Fibroblast of lung (primary cell): ENCODE measurements at regions not wholly inside any gene's neighbourhood (a gene's known extent, or its start where the extent isn't known, plus 50 kb on each side); places are given as distances from the start of the nearest gene placed in this dataset.

Source experiments
- EZH2 ChIP-seq: IDR thresholded peaks from 2 replicates; pipeline ENCODE4 v1.5.1; 2012; ENCODE audit warnings: low read length, control low read depth, mild to moderate bottlenecking; ENCODE audit errors: missing control alignments
- TF ChIP-seq, protein P1 (sequence below), 2 donors: IDR thresholded peaks in 1 of 2; conservative IDR thresholded peaks in 1 of 2; 1 replicate in 1 of 2; 2 replicates in 1 of 2; pipeline ENCODE4 v1.5.1; 2011 to 2012; ENCODE audit warnings: low read length in 2 of 2, control low read depth in 1 of 2, inconsistent platforms in 1 of 2, low read depth in 1 of 2, mild to moderate bottlenecking in 1 of 2

DNA sequence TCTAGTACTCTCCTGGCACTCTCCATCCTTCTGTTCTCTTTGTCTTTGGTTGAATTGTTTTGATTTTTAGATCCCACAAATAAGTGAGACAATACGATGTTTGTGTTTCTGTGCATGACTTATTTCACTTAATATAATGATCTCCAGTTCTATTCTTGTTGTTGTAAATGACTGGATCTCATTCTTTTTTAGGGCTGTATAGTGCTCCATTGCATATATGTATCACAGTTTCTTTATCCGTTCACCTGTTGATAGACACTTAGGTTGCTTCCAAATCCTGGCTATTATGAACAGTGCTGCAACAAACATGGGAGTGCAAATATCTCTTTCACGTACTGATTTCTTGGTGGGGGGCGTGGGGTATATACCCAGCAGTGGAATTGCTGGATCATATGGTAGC, 245.0 kb downstream of the ADCYAP1 start:
- TF ChIP-seq, protein P1, sequence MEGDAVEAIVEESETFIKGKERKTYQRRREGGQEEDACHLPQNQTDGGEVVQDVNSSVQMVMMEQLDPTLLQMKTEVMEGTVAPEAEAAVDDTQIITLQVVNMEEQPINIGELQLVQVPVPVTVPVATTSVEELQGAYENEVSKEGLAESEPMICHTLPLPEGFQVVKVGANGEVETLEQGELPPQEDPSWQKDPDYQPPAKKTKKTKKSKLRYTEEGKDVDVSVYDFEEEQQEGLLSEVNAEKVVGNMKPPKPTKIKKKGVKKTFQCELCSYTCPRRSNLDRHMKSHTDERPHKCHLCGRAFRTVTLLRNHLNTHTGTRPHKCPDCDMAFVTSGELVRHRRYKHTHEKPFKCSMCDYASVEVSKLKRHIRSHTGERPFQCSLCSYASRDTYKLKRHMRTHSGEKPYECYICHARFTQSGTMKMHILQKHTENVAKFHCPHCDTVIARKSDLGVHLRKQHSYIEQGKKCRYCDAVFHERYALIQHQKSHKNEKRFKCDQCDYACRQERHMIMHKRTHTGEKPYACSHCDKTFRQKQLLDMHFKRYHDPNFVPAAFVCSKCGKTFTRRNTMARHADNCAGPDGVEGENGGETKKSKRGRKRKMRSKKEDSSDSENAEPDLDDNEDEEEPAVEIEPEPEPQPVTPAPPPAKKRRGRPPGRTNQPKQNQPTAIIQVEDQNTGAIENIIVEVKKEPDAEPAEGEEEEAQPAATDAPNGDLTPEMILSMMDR (conservative IDR thresholded peaks at IDR 0.05 in 1 of 2, IDR thresholded peaks at IDR 0.05 in 1 of 2; ENCODE audit: low read depth in 1 of 2, low read length in 2 of 2), result no peak
- TF ChIP-seq EZH2, result no peak
